Epidermal melanocyte (primary cell): ENCODE measurements at regions not wholly inside any gene's neighbourhood (a gene's known extent, or its start where the extent isn't known, plus 50 kb on each side); places are given as distances from the start of the nearest gene placed in this dataset.

Source experiments
- DNase-seq: peaks from one replicate; pipeline ENCODE4 v3.0.0; 2011; ENCODE audit warnings: low spot score; ENCODE audit not compliant: insufficient read length

- DNase-seq = no peak
Observed at GRCh38 chr5:136811086-136811485, 445.7 kb upstream of the TRPC7 start.

GRCh38 chr5:136810261-136810801 lies 445.0 kb upstream of the TRPC7 start:
- DNase-seq = no peak

DNA sequence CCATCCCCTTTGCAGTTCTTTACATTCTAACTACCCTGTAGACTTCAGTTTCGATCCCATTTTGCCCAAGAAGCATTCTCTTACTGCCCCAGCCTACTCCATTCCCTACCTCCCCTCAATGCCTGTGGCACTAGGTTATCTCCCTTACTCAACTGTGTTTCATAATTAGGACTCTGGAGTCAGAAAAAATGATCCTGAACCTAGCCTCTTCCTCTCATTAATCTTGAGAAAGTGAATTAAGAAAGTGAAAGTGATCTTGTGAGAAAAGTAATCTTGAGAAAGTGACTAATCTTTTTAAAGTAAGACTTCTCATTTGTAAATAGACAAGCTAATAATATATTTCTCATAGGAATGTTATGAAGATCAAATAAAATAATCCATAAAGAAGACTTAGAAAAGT lies 444.0 kb upstream of the TRPC7 start:
- no peak for DNase-seq

GRCh38 chr5:136808756-136809155 lies 443.4 kb upstream of the TRPC7 start:
- no peak for DNase-seq

- DNase-seq = no peak
Observed at GRCh38 chr5:136805466-136805865, 440.1 kb upstream of the TRPC7 start.

- DNase-seq = no peak
Observed at GRCh38 chr5:136802383-136802782, 437.0 kb upstream of the TRPC7 start.

- DNase-seq = no peak
Observed at GRCh38 chr5:136799806-136800372, 434.5 kb upstream of the TRPC7 start.

DNA sequence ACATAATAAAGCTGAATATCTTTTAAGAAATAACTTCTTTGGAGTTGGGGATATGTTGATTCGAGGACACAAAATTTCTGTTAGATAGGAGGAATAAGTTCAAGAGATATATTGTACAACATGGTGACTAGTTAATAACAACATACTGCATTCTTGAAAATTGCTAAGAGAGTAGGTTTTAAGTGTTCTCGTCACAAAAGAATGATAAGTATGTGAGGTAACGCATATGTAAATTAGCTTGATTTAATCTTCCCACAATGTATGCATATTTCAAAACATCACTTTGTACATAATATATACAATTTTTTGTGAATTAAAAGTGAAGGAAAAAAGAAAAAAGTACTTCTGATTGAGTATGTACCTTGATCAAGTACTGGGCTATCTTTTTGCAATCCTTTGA lies 428.0 kb upstream of the TRPC7 start:
- no peak for DNase-seq

DNA sequence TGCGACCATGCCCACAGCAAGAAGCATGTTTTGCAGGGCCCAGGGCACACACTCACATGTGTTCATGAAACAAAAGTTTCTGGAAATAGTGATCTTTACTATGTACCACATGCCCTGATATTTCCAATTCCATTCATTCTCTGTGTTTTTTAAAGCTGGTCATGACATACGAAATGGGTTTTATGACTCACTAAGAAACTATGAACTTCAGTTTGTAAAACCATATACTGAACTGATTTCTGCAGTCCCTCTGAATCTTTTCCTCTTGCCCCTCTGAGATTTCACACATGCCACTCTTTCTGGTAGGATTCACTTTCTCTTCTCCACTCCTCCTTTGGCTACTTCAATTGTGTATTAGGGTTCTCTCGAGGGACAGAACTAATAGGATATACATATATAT lies 416.1 kb upstream of the TRPC7 start:
- no peak for DNase-seq

- DNase-seq = no peak
Observed at GRCh38 chr5:136780518-136780917, 415.2 kb upstream of the TRPC7 start.

DNA sequence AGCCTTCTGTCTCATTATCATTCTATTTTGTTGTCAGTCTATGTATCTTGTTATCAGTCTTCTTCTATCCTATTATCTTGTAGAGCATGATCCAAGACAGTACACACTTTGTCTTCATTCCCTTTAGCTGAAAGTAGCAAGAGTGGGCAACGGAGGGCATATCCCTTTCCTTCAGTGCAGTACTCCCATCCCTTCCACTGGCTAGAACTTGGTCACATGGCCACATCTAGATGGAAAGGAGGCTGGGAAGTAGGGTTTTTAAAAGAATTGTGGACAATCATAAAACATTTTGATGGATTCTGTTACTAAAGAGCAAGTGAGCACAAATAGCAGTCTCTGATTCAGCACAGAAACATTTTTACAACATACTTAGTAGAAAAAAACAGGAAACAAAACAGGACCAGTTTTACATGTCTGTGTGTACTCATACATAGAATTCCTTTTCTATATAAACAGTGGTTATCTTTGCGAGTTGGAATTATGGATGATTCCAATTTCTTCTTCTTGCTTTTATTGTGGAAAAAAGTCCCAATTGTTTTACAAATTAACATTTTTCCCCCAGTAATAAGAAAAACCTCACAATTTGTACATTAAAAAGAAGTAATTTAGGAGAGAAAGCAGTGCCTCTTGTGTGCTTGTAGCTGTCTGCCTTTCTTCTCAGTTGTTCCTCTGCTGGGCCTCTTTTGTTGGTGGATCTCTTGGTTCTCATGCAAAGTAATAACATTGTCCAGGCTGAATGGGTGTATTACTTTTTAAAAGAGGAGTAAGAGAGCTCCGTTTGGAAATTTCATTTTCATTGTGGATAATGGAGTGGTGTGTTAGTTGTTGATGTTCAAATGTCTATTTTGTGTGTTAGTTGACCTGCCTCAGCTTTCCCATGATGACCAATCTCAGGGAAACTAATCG lies 410.9 kb upstream of the TRPC7 start:
- DNase-seq = no peak

DNA sequence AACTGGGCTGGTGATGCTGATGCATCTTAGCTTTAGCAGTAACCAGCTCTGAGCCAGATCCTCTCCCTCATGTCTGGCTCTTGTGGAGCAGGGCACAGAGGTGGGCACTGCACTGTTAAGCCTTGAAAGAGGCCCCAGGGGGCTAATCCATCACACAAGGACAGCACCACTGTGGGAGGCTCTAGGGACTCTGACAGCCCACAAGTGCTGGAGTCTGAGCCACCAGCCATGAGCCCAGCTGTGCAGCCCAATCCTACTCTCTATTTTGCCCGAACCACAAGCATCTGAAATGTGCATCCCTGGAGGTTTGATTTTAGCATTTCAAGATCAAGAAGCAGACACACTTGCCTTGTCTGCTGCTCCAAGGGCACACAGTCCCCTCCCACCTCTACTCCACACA lies 407.1 kb upstream of the TRPC7 start:
- DNase-seq = no peak

GRCh38 chr5:136769900-136770684 lies 404.7 kb upstream of the TRPC7 start:
- DNase-seq = peak; percentile 58

GRCh38 chr5:136769093-136769492 lies 403.7 kb upstream of the TRPC7 start:
- no peak for DNase-seq

DNA sequence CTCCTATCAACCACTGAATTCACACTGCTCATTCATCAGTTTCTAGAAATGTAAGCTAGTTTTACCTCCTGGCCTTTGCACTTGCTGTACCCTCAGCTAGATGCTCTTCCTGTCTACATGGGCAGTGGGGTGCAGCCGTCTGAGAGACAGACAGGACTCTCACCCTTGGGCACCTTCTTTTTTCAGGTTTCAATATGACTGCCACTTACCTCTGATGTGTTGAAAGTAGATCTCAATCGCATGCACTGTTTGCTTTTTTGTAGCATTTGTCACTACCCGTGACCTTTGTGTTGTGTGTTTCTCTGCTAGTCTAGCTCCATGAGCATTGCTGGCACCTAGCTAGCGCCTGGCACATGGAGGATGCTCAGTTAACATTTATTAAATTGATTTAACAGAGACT lies 403.1 kb upstream of the TRPC7 start:
- no peak for DNase-seq

- DNase-seq = no peak
Observed at GRCh38 chr5:136766456-136766855, 401.1 kb upstream of the TRPC7 start.

DNA sequence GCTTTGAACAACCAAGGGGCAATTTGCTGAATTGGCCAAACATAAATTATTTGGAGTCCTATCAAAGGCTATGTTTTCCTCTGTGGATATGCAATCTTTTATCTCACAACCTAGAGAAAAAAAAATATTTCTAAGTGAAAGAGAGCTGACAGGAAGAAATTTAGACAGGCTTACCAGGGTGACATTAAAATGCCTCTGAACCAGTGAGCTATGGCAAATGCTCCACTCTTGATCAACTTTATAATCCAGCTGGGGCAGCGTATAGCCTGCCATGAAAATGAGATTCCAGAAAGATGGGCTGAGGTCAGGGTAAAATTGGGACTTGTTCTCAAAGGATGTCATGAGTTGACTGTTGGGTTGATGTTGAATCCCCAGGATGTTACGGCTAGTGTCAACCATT lies 399.3 kb upstream of the TRPC7 start:
- no peak for DNase-seq

DNA sequence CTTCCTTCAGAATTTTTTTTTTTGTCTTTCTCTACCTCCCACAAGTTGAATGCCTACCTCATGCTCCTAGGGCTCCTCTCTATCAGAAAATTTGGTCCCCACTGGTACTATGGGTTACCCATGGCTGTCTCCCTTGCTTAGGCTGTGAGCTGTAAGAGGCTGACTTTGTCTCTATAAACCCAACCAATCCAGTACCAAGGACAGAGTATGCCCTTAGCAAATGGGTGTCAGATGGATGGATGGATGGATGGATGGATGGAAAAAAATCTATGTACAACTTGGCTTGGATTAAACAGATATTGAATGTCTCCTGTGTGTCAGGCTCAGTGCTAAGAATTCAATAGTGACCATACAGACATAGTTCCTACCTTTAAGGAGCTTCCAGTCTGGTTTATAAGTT lies 398.2 kb upstream of the TRPC7 start:
- DNase-seq = no peak

DNA sequence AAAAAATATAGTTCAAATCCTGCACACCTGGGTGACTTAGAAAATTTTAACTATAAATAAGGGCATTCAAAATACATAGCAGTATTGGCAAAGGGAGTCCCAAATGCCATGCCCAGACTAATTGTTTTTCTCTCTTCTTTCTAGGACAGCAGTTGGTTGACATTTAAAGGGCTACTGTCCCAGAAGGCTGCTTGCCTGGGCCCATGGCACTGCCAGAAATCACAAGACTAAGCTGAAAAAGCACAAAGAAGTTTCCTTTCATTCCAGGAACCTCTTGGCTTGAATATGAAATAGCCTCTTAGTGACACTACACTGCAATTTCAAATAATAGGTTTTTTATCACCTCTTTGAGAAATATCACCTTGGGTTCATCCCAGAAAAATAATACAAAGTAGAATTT lies 388.9 kb upstream of the TRPC7 start:
- no peak for DNase-seq

DNA sequence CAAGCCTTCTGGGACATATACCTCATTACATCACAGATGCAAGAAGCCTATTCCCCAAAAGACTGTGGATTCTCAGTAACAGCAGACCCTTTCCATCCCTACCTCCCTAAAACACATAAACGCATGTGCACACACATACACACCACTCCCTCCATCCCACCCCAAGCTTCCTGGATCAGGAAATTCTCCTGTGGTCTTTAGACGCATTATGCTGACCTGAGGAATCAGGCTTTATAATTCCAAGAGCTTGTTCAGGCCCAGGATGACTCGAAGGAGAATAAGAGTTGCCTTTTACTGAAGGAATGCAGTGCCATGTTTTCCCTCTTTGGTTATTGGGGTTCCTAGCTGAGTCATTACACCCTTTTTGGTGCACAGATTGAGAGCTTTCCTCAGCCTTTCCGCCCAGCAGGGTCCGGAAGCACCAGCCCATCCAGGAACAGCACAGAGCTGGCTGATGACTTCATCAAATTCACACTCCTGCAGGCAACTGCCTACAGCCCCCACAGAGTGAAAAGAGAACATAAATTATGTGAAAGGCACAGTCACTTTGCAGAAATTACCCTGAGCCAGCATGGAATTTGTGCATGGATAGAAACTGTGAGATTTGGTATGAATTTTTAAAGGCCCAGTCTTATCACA lies 385.0 kb upstream of the TRPC7 start:
- DNase-seq = no peak

- DNase-seq = no peak
Observed at GRCh38 chr5:136749016-136749415, 383.7 kb upstream of the TRPC7 start.

DNA sequence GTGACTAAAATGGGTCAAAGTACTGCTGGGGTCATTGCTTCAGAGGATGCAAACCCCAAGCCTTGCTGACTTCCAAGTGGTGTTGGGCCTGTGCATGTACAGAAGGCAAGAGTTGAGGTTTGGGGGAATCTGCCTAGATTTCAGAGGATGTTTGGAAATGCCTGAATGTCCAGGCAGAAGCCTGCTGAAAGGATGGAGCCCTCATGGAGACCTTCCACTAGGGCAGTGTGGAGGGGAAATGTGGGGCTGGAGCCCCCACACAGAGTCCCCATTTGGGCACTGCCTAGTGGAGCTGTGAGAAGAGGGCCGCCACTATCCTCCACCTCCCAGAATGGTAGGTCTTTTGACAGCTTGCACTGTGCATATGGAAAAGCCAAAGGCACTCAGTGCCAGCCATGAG lies 377.7 kb upstream of the TRPC7 start:
- DNase-seq = no peak
